Keratinocyte (primary cell): ENCODE measurements at regions not wholly inside any gene's neighbourhood (a gene's known extent, or its start where the extent isn't known, plus 50 kb on each side); places are given as distances from the start of the nearest gene placed in this dataset.
A peak's percentile ranks its signal among the peaks of the same experiment; 100 is the strongest.

Experiments used
- DNase-seq: peaks from one replicate; pipeline ENCODE4 v3.0.0-alpha.2; 2011; ENCODE audit warnings: low read depth, missing footprints, low spot score
- FAIRE-seq: peaks from 2 replicates; lab custom pipeline; 2011; peaks lifted over from hg19 to GRCh38; lab: Jason Lieb, UNC
- H2AFZ ChIP-seq: 2 replicates; pipeline ENCODE4 v1.6.0; 2012; ENCODE audit warnings: low read length, control low read depth, inconsistent platforms; ENCODE audit not compliant: control insufficient read depth
- H3K27ac ChIP-seq: 2 replicates; pipeline ENCODE4 v1.5.1; 2011; ENCODE audit warnings: low read length; ENCODE audit not compliant: control insufficient read depth, insufficient read depth
- H3K27me3 ChIP-seq: 3 replicates; pipeline ENCODE4 v1.6.0; 2011; ENCODE audit warnings: low read length; ENCODE audit not compliant: control insufficient read depth, insufficient read depth; ENCODE audit errors: extremely low read depth
- H3K36me3 ChIP-seq, 2 experiments: 2 replicates in 1 of 2; 3 replicates in 1 of 2; pipeline ENCODE4 v1.5.1; 2011; ENCODE audit warnings: low read length in 2 of 2, mild to moderate bottlenecking in 1 of 2; ENCODE audit not compliant: control insufficient read depth in 2 of 2, insufficient read depth in 2 of 2; ENCODE audit errors: extremely low read depth in 1 of 2
- H3K4me1 ChIP-seq: 3 replicates; pipeline ENCODE4 v1.5.1; 2011; ENCODE audit warnings: low read length; ENCODE audit not compliant: control insufficient read depth, insufficient read depth; ENCODE audit errors: extremely low read depth
- H3K4me2 ChIP-seq: 3 replicates; pipeline ENCODE4 v1.6.0; 2011; ENCODE audit warnings: low read depth, low read length; ENCODE audit not compliant: control insufficient read depth, insufficient read depth; ENCODE audit errors: extremely low read depth
- H3K4me3 ChIP-seq, 3 experiments: fragments of 200-600 bp in 1 of 3; sonication (generic) in 1 of 3; 2 replicates in 2 of 3; 3 replicates in 1 of 3; pipeline ENCODE4 v1.5.1; 2011 to 2016; ENCODE audit warnings: low read length in 3 of 3, mild to moderate bottlenecking in 3 of 3, control low read depth in 2 of 3, inconsistent platforms in 1 of 3, low read depth in 1 of 3, mixed read lengths in 1 of 3, mixed run types in 1 of 3, moderate library complexity in 1 of 3; ENCODE audit not compliant: control insufficient read depth in 2 of 3, insufficient read depth in 2 of 3; ENCODE audit errors: extremely low read depth in 1 of 3
- H3K79me2 ChIP-seq: 2 replicates; pipeline ENCODE4 v1.6.0; 2012; ENCODE audit warnings: low read length; ENCODE audit not compliant: control insufficient read depth, insufficient read depth
- H3K9ac ChIP-seq: 3 replicates; pipeline ENCODE4 v1.6.0; 2011; ENCODE audit warnings: low read length; ENCODE audit not compliant: control insufficient read depth, insufficient read depth; ENCODE audit errors: extremely low read depth
- H3K9me1 ChIP-seq: 3 replicates; pipeline ENCODE4 v1.6.0; 2011; ENCODE audit warnings: low read length; ENCODE audit not compliant: control insufficient read depth, insufficient read depth; ENCODE audit errors: extremely low read depth
- H3K9me3 ChIP-seq: 2 replicates; pipeline ENCODE4 v1.5.1; 2012; ENCODE audit warnings: low read depth, low read length; ENCODE audit not compliant: control insufficient read depth
- H4K20me1 ChIP-seq: 3 replicates; pipeline ENCODE4 v1.6.0; 2011; ENCODE audit warnings: low read length; ENCODE audit not compliant: control insufficient read depth, insufficient read depth; ENCODE audit errors: extremely low read depth
- EZH2 ChIP-seq: IDR thresholded peaks from one replicate; pipeline ENCODE4 v1.6.1; 2012; ENCODE audit warnings: inconsistent platforms, mild to moderate bottlenecking, low read length, moderate library complexity
- dilution Hi-C: fragments of 300-500 bp; cut with MboI; formaldehyde crosslinking; loops from one replicate; pipeline ENCODE4 v1.7.0; 2020; ENCODE audit warnings: low sequenced_read_pairs; ENCODE audit not compliant: extremely low pct_ligation_motif_present
- TF ChIP-seq, protein P1 (sequence below), 3 experiments: IDR thresholded peaks in 1 of 3; conservative IDR thresholded peaks in 1 of 3; optimal IDR thresholded peaks in 1 of 3; 2 replicates in 2 of 3; 3 replicates in 1 of 3; pipeline versions ENCODE3 to v1.5.1; 2011; ENCODE audit warnings: low read length in 3 of 3, mild to moderate bottlenecking in 3 of 3, moderate library complexity in 2 of 3, control low read depth in 1 of 3, inconsistent platforms in 1 of 3; ENCODE audit not compliant: insufficient read depth in 2 of 3; ENCODE audit errors: extremely low read depth in 1 of 3

DNA sequence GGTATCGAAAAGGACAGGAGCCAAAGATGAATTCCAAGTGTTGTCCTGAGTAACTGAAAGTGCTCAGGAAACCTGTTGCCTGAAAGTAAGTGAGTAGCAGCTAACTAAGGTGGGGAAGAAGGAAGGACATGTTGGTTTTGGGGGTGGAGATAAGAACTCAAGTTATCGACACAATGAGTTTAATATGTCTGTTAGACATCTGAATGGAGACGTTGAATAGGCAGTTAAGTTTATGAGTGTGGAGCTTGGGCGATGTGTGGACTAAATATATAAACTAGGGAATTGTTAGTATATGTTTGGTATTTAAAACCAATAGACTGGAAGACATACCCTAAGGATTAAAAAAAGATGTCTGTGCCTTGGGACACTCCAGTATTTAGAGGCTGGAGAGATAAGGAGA lies 82.7 kb upstream of the ASIC2 start:
- dilution Hi-C loops, result no loop called here
- H3K9me1 ChIP-seq, result no peaks in the 10 kb centered on the region
- no peak overlapping the region for H3K4me2 ChIP-seq
- H3K36me3 ChIP-seq, result no peaks in the 10 kb centered on the region
- no peaks in the 10 kb centered on the region for H3K27me3 ChIP-seq
- no peaks in the 10 kb centered on the region for H3K9me3 ChIP-seq
- no peak overlapping the region for H3K9ac ChIP-seq
- no peaks in the 10 kb centered on the region for H3K4me1 ChIP-seq
- no peak overlapping the region for H3K4me3 ChIP-seq
- no peak overlapping the region for H3K27ac ChIP-seq
- no peak for DNase-seq
- no peaks in the 10 kb centered on the region for H4K20me1 ChIP-seq
- no peak overlapping the region for H2AFZ ChIP-seq
- TF ChIP-seq EZH2, result no peak
- TF ChIP-seq, protein P1, sequence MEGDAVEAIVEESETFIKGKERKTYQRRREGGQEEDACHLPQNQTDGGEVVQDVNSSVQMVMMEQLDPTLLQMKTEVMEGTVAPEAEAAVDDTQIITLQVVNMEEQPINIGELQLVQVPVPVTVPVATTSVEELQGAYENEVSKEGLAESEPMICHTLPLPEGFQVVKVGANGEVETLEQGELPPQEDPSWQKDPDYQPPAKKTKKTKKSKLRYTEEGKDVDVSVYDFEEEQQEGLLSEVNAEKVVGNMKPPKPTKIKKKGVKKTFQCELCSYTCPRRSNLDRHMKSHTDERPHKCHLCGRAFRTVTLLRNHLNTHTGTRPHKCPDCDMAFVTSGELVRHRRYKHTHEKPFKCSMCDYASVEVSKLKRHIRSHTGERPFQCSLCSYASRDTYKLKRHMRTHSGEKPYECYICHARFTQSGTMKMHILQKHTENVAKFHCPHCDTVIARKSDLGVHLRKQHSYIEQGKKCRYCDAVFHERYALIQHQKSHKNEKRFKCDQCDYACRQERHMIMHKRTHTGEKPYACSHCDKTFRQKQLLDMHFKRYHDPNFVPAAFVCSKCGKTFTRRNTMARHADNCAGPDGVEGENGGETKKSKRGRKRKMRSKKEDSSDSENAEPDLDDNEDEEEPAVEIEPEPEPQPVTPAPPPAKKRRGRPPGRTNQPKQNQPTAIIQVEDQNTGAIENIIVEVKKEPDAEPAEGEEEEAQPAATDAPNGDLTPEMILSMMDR (optimal IDR thresholded peaks at IDR 0.05 in 1 of 3, IDR thresholded peaks at IDR 0.05 in 1 of 3, conservative IDR thresholded peaks at IDR 0.05 in 1 of 3; ENCODE audit: extremely low read depth in 1 of 3, insufficient read depth in 2 of 3, low read length in 3 of 3), result no peak
- H3K79me2 ChIP-seq, result no peaks in the 10 kb centered on the region
- FAIRE-seq, result no peak

DNA sequence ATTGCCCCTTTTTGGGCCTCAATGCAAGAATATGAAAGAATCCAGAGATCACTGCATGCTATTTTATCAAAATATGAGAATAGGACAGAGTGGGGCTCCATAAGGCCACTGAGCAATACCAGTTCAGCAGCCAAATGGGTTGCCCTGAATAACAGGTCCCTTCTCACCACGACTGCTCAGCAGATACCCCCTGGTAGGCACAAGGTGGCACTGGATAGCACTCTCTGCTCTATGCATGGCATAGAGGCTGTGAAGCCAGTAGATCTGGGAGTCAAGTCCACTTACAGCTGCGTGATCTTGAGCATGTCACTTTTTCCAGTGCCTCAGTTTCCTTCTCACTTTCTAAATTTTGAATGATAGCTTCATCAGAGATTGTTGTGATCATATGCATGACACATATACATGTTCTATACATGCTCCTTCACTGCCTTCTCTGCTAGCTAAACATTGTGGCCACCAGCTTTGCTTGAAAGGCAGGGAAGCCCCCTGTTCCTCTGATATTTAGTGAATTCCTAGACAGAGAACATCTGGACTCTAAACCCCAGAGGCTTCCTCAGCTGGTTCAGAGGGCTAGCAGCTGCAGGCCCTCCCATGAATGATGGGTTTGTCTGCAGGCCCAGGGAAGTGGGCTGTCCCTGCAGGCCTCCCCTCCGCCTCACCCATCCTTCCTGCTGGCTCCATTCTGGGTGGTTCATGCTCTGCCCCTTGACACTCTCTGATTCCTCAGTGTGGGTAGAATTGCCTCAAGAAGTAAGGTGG lies 84.9 kb upstream of the ASIC2 start:
- Histone ChIP-seq H2AFZ (no peak overlapping the region), H3K36me3 (no peaks in the 10 kb centered on the region), H3K4me1 (no peaks in the 10 kb centered on the region), H3K4me3 (no peak overlapping the region), H4K20me1 (no peaks in the 10 kb centered on the region), H3K4me2 (no peak overlapping the region), H3K79me2 (no peaks in the 10 kb centered on the region), H3K27me3 (no peaks in the 10 kb centered on the region), H3K9me3 (no peaks in the 10 kb centered on the region), H3K27ac (no peak overlapping the region), H3K9ac (no peak overlapping the region), H3K9me1 (no peaks in the 10 kb centered on the region)
- dilution Hi-C loops, result no loop called here
- TF ChIP-seq, protein P1 (optimal IDR thresholded peaks at IDR 0.05 in 1 of 3, IDR thresholded peaks at IDR 0.05 in 1 of 3, conservative IDR thresholded peaks at IDR 0.05 in 1 of 3; ENCODE audit: extremely low read depth in 1 of 3, insufficient read depth in 2 of 3, low read length in 3 of 3), result peak in 1 of 3 experiments; percentile 42
- no peak for TF ChIP-seq EZH2
- FAIRE-seq (no peak), DNase-seq (no peak)
